RWPE2 (cell line): ENCODE measurements at regions not wholly inside any gene's neighbourhood (a gene's known extent, or its start where the extent isn't known, plus 50 kb on each side); places are given as distances from the start of the nearest gene placed in this dataset.

Source experiments
- ATAC-seq: fragments of 200-7000 bp; cut with Tn5 transposase; 3 replicates; pipeline ENCODE4 v1.9.1; 2021; ENCODE audit warnings: low read depth
- DNase-seq: peaks from one replicate; pipeline ENCODE4 v3.0.0-alpha.2; 2020; ENCODE audit warnings: low spot score
- H3K27ac ChIP-seq: fragments of 450-650 bp; 2 replicates; pipeline ENCODE4 v1.5.1; 2017; ENCODE audit warnings: mild to moderate bottlenecking; ENCODE audit not compliant: poor library complexity, severe bottlenecking
- H3K27me3 ChIP-seq: fragments of 250-450 bp; sonication (Bioruptor Pico); 2 replicates; pipeline ENCODE4 v1.5.1; 2021; ENCODE audit warnings: mild to moderate bottlenecking, moderate library complexity; ENCODE audit not compliant: insufficient read depth, poor library complexity, severe bottlenecking
- H3K36me3 ChIP-seq: fragments of 250-450 bp; sonication (Bioruptor Pico); 2 replicates; pipeline ENCODE4 v1.5.1; 2020; ENCODE audit warnings: low read depth, mild to moderate bottlenecking, moderate library complexity
- H3K4me1 ChIP-seq: fragments of 250-450 bp; sonication (Bioruptor Pico); 2 replicates; pipeline ENCODE4 v1.5.1; 2021; ENCODE audit warnings: mild to moderate bottlenecking, moderate library complexity; ENCODE audit not compliant: insufficient read depth, poor library complexity, severe bottlenecking
- H3K4me3 ChIP-seq: fragments of 250-450 bp; sonication (Bioruptor Pico); 2 replicates; pipeline ENCODE4 v1.5.1; 2021; ENCODE audit warnings: mild to moderate bottlenecking, moderate library complexity; ENCODE audit not compliant: severe bottlenecking
- H3K9me3 ChIP-seq: fragments of 250-450 bp; sonication (Bioruptor Pico); 2 replicates; pipeline ENCODE4 v1.5.1; 2021; ENCODE audit warnings: mild to moderate bottlenecking, moderate library complexity; ENCODE audit not compliant: severe bottlenecking
- CTCF ChIP-seq: fragments of 450-650 bp; IDR thresholded peaks from one replicate; pipeline ENCODE4 v1.5.1; 2017; ENCODE audit warnings: mild to moderate bottlenecking, moderate library complexity; ENCODE audit not compliant: poor library complexity, severe bottlenecking

GRCh38 chr11:109586789-109587188 is 164.8 kb downstream of the C11orf87 start:
- Histone ChIP-seq H3K27me3 (no peaks in the 10 kb centered on the region), H3K4me1 (no peaks in the 10 kb centered on the region), H3K36me3 (no peaks in the 10 kb centered on the region), H3K9me3 (no peaks in the 10 kb centered on the region), H3K4me3 (no peak overlapping the region), H3K27ac (no peak overlapping the region)
- ATAC-seq (no peak), DNase-seq (no peak)
- TF ChIP-seq CTCF: no peak

GRCh38 chr11:109590782-109591181 is 168.8 kb downstream of the C11orf87 start:
- no peaks in the 10 kb centered on the region for H3K36me3 ChIP-seq
- no peaks in the 10 kb centered on the region for H3K27me3 ChIP-seq
- H3K27ac ChIP-seq: no peak overlapping the region
- no peak for TF ChIP-seq CTCF
- ATAC-seq (no peak), DNase-seq (no peak)
- H3K4me1 ChIP-seq: no peaks in the 10 kb centered on the region
- no peak overlapping the region for H3K4me3 ChIP-seq
- no peaks in the 10 kb centered on the region for H3K9me3 ChIP-seq

GRCh38 chr11:109597336-109597735 is 175.3 kb downstream of the C11orf87 start:
- TF ChIP-seq CTCF: no peak
- Histone ChIP-seq H3K27ac (no peak overlapping the region), H3K36me3 (no peaks in the 10 kb centered on the region), H3K4me1 (no peaks in the 10 kb centered on the region), H3K9me3 (no peaks in the 10 kb centered on the region), H3K27me3 (no peaks in the 10 kb centered on the region), H3K4me3 (no peak overlapping the region)
- DNase-seq (no peak), ATAC-seq (no peak)

- Histone ChIP-seq H3K4me1 (no peaks in the 10 kb centered on the region), H3K4me3 (no peak overlapping the region), H3K9me3 (no peaks in the 10 kb centered on the region), H3K36me3 (no peaks in the 10 kb centered on the region), H3K27me3 (no peaks in the 10 kb centered on the region), H3K27ac (no peak overlapping the region)
- ATAC-seq (no peak), DNase-seq (no peak)
- TF ChIP-seq CTCF: no peak
Observed at GRCh38 chr11:109604481-109605400, 182.8 kb downstream of the C11orf87 start.

- Histone ChIP-seq H3K27me3 (no peaks in the 10 kb centered on the region), H3K4me3 (no peak overlapping the region), H3K9me3 (no peaks in the 10 kb centered on the region), H3K4me1 (no peaks in the 10 kb centered on the region), H3K36me3 (no peaks in the 10 kb centered on the region), H3K27ac (no peak overlapping the region)
- DNase-seq: no peak
- ATAC-seq: no peak
- TF ChIP-seq CTCF: no peak
Observed at GRCh38 chr11:109606256-109606655, 184.3 kb downstream of the C11orf87 start.
